ENCODE measurements at regions not wholly inside any gene's neighbourhood (a gene's known extent, or its start where the extent isn't known, plus 50 kb on each side); places are given as distances from the start of the nearest gene placed in this dataset.

DNA sequence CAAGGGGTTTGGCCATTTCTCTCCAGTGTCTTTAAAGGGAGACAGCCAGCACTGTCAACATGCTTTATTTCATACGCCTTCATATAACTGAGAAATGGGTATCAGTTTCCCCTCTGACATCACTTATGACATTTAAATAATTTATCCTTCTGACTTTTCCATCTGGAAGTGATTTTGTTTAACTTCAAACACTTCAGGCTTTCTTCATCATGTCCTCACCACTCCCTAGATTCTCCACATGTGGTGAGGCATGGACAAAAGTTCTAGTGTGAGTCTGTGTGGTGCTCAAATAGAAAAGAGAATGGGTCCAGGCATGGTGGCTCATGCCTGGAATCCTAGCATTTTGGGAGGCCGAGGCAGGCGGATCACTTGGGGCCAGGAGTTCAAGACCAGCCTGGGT, 158.6 kb downstream of the TXNL1 start:
- Histone ChIP-seq H3K4me1 (ENCODE audit: insufficient read depth) (no peaks in the 10 kb centered on the region), H3K27ac (no peak overlapping the region), H3K27me3 (no peaks in the 10 kb centered on the region), H3K4me3 (no peak overlapping the region), H3K9me3 (no peaks in the 10 kb centered on the region), H3K36me3 (no peaks in the 10 kb centered on the region)
- DNase-seq, result no peak
- no peak for TF ChIP-seq EP300 (IDR thresholded peaks at IDR 0.05)
- TF ChIP-seq POLR2A (IDR thresholded peaks at IDR 0.05), result no peak
- TF ChIP-seq, protein P1, sequence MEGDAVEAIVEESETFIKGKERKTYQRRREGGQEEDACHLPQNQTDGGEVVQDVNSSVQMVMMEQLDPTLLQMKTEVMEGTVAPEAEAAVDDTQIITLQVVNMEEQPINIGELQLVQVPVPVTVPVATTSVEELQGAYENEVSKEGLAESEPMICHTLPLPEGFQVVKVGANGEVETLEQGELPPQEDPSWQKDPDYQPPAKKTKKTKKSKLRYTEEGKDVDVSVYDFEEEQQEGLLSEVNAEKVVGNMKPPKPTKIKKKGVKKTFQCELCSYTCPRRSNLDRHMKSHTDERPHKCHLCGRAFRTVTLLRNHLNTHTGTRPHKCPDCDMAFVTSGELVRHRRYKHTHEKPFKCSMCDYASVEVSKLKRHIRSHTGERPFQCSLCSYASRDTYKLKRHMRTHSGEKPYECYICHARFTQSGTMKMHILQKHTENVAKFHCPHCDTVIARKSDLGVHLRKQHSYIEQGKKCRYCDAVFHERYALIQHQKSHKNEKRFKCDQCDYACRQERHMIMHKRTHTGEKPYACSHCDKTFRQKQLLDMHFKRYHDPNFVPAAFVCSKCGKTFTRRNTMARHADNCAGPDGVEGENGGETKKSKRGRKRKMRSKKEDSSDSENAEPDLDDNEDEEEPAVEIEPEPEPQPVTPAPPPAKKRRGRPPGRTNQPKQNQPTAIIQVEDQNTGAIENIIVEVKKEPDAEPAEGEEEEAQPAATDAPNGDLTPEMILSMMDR (IDR thresholded peaks at IDR 0.05), result no peak
- 95 to 99% (median 97%) methylated on average over 3 of the region's 3 CpGs for WGBS, 3 donors
- intact Hi-C loops (cut with DNase I), result no loop called here

GRCh38 chr18:56475250-56475649, 163.1 kb downstream of the TXNL1 start:
- intact Hi-C loops (cut with DNase I), result no loop called here
- Histone ChIP-seq H3K27ac (no peak overlapping the region), H3K4me1 (ENCODE audit: insufficient read depth) (peaks cover 6% of the 10 kb centered on the region), H3K4me3 (no peak overlapping the region), H3K36me3 (no peaks in the 10 kb centered on the region), H3K27me3 (no peaks in the 10 kb centered on the region), H3K9me3 (no peaks in the 10 kb centered on the region)
- no peak for TF ChIP-seq EP300 (IDR thresholded peaks at IDR 0.05)
- TF ChIP-seq, protein P1 (IDR thresholded peaks at IDR 0.05), result no peak
- no peak for TF ChIP-seq POLR2A (IDR thresholded peaks at IDR 0.05)
- 88 to 91% (median 89%) methylated on average over 2 of the region's 2 CpGs for WGBS, 3 donors
- DNase-seq, result no peak

DNA sequence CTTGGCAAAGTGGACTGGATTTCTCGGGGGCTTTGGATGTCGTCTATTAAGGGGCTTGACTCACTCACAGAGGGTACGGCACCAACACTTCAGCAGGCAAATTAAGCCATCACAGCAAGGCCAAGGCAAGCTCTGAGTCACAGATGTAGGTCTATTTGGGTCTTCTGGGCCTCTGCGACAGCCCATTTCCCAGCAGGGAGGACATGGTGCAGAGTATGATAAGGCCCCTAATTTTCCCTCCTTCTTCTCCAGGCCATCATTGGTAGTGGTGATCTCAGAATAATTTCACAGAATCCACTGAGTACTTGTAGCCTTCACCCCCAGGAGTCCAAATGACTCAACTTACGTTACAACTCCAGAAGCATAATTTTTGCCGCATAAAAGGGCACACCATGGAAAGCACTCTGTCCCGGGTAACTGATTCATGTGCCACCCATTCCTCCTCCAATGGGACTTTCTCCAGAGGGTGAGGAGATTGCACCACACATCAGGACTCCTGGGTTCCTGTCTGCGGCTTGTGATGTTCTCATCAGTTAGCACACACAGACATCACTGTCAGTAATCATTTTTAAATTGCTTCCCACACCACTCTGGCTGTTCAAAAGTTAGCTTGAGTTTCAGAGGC, 164.9 kb downstream of the TXNL1 start:
- no peak for DNase-seq
- H3K27ac ChIP-seq, result no peak overlapping the region
- WGBS, 3 donors, result 91 to 96% (median 96%) methylated on average over 8 of the region's 8 CpGs
- H3K4me3 ChIP-seq, result no peak overlapping the region
- H3K27me3 ChIP-seq, result no peaks in the 10 kb centered on the region
- no peaks in the 10 kb centered on the region for H3K36me3 ChIP-seq
- intact Hi-C loops (cut with DNase I), result no loop called here
- TF ChIP-seq EP300 (IDR thresholded peaks at IDR 0.05), result no peak
- TF ChIP-seq POLR2A (IDR thresholded peaks at IDR 0.05), result no peak
- TF ChIP-seq, protein P1 (IDR thresholded peaks at IDR 0.05), result no peak
- H3K4me1 ChIP-seq (ENCODE audit: insufficient read depth), result peaks cover 6% of the 10 kb centered on the region
- no peaks in the 10 kb centered on the region for H3K9me3 ChIP-seq

GRCh38 chr18:56470406-56471351, 167.7 kb downstream of the TXNL1 start:
- Histone ChIP-seq H3K9me3 (no peaks in the 10 kb centered on the region), H3K4me3 (no peak overlapping the region), H3K4me1 (ENCODE audit: insufficient read depth) (peaks cover 6% of the 10 kb centered on the region), H3K27me3 (no peaks in the 10 kb centered on the region), H3K27ac (no peak overlapping the region), H3K36me3 (no peaks in the 10 kb centered on the region)
- WGBS, 3 donors, result 24 to 32% (median 28%) methylated on average over 5 of the region's 5 CpGs
- peak in 4 of 5 donors; percentile 22 to 59 (median 44) for DNase-seq
- intact Hi-C loops (cut with DNase I), result no loop called here
- TF ChIP-seq EP300 (IDR thresholded peaks at IDR 0.05), result no peak
- TF ChIP-seq POLR2A (IDR thresholded peaks at IDR 0.05), result no peak
- TF ChIP-seq, protein P1 (IDR thresholded peaks at IDR 0.05), result no peak

All from ovary (tissue), 7 donors.